Neural progenitor cell (in vitro differentiated cells): ENCODE measurements at regions not wholly inside any gene's neighbourhood (a gene's known extent, or its start where the extent isn't known, plus 50 kb on each side); places are given as distances from the start of the nearest gene placed in this dataset.

ENCODE experiments used
- DNase-seq: peaks from one replicate; pipeline ENCODE4 v3.0.0-alpha.2; 2016; ENCODE audit warnings: low spot score
- H2AFZ ChIP-seq: fragments of 200-600 bp; sonication (generic); replicated peaks from 2 replicates; pipeline ENCODE4 v1.6.1; 2016; ENCODE audit warnings: antibody characterized with exemption
- H3F3A ChIP-seq: fragments of 200-600 bp; sonication (generic); 2 replicates; pipeline ENCODE4 v1.6.1; 2016; ENCODE audit warnings: antibody characterized with exemption, low read depth
- H3K27ac ChIP-seq: fragments of 200-600 bp; sonication (generic); 2 replicates; pipeline ENCODE4 v1.5.1; 2016; ENCODE audit warnings: mild to moderate bottlenecking
- H3K27me3 ChIP-seq: fragments of 200-600 bp; sonication (generic); 2 replicates; pipeline ENCODE4 v1.6.1; 2016; ENCODE audit warnings: mild to moderate bottlenecking, moderate library complexity
- H3K36me3 ChIP-seq: fragments of 200-600 bp; sonication (generic); 2 replicates; pipeline ENCODE4 v1.5.1; 2016
- H3K4me1 ChIP-seq: fragments of 200-600 bp; sonication (generic); 2 replicates; pipeline ENCODE4 v1.6.1; 2016; ENCODE audit warnings: mixed run types
- H3K4me2 ChIP-seq: fragments of 200-600 bp; sonication (generic); 2 replicates; pipeline ENCODE4 v1.6.1; 2016
- H3K4me3 ChIP-seq: fragments of 200-600 bp; sonication (generic); 2 replicates; pipeline ENCODE4 v1.5.1; 2016
- H3K79me2 ChIP-seq: fragments of 200-600 bp; sonication (generic); 2 replicates; pipeline ENCODE4 v1.6.1; 2016; ENCODE audit warnings: low read depth
- H3K9ac ChIP-seq: fragments of 200-600 bp; sonication (generic); 2 replicates; pipeline ENCODE4 v1.6.1; 2016
- H3K9me3 ChIP-seq: fragments of 200-600 bp; sonication (generic); 2 replicates; pipeline ENCODE4 v1.5.1; 2016; ENCODE audit warnings: low read depth
- H4K20me1 ChIP-seq: fragments of 200-600 bp; sonication (generic); 2 replicates; pipeline ENCODE4 v1.6.1; 2016; ENCODE audit warnings: low read depth
- H3K27ac Mint-ChIP-seq: 3 replicates; pipeline ENCODE4 v1.8.0; 2021; ENCODE audit warnings: mixed read lengths
- H3K27me3 Mint-ChIP-seq: 2 replicates; pipeline ENCODE4 v1.8.0; 2022; ENCODE audit warnings: low read depth, mild to moderate bottlenecking, inconsistent platforms, moderate library complexity, mixed read lengths; ENCODE audit not compliant: insufficient read depth
- H3K36me3 Mint-ChIP-seq: 3 replicates; pipeline ENCODE4 v1.8.0; 2021; ENCODE audit warnings: mixed read lengths
- H3K4me1 Mint-ChIP-seq: 3 replicates; pipeline ENCODE4 v1.8.0; 2021; ENCODE audit warnings: mixed read lengths
- H3K4me3 Mint-ChIP-seq: 3 replicates; pipeline ENCODE4 v1.8.0; 2021; ENCODE audit warnings: mild to moderate bottlenecking, moderate library complexity, mixed read lengths
- H3K9me3 Mint-ChIP-seq: 3 replicates; pipeline ENCODE4 v1.8.0; 2020; ENCODE audit warnings: mixed read lengths
- EZH2 ChIP-seq: fragments of 200-600 bp; sonication (generic); IDR thresholded peaks from 2 replicates; pipeline ENCODE4 v1.6.1; 2017; ENCODE audit warnings: antibody characterized with exemption, mild to moderate bottlenecking, moderate library complexity
- EZH2phosphoT487 ChIP-seq: fragments of 200-600 bp; sonication (generic); IDR thresholded peaks from 2 replicates; pipeline ENCODE4 v1.6.1; 2017; ENCODE audit warnings: antibody characterized with exemption
- TF ChIP-seq, protein P1 (sequence below): fragments of 200-600 bp; sonication (generic); IDR thresholded peaks from 2 replicates; pipeline ENCODE4 v1.5.1; 2017; ENCODE audit warnings: antibody characterized with exemption, mild to moderate bottlenecking

- no peak overlapping the region for H3K27ac ChIP-seq
Measured at GRCh38 chr4:171022824-171023230, 790.4 kb upstream of the GALNTL6 start.

DNA sequence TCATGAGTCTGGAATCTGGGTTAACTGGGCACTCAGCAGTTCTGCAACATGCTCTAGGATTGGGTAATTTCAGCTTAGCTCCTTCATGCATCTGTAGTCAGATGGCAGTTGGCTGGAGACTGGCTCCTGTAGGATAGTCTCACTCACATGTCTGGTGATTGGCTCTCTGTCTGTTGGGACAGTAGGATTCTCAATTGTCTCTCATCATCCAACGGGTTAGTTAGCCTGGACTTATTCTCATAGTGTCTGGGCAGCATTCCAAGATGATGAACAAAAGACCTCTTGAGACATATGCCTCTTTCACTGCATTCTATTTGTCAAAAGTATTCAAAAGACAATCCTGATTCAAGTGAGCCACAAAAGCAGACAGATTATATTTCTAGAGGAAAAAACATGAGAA lies 795.6 kb upstream of the GALNTL6 start:
- Mint-ChIP-seq H3K4me3 (no peak overlapping the region), H3K36me3 (no peaks in the 10 kb centered on the region), H3K27ac (no peak overlapping the region), H3K27me3 (no peaks in the 10 kb centered on the region), H3K4me1 (no peaks in the 10 kb centered on the region), H3K9me3 (no peaks in the 10 kb centered on the region)
- Histone ChIP-seq H3K4me2 (no peak overlapping the region), H3F3A (no peaks in the 10 kb centered on the region), H3K9ac (no peak overlapping the region), H3K9me3 (no peaks in the 10 kb centered on the region), H2AFZ (no peak overlapping the region), H3K27ac (no peak overlapping the region), H3K27me3 (no peaks in the 10 kb centered on the region), H3K36me3 (no peaks in the 10 kb centered on the region), H3K4me3 (no peak overlapping the region), H3K79me2 (no peaks in the 10 kb centered on the region), H4K20me1 (no peaks in the 10 kb centered on the region), H3K4me1 (peaks cover 5% of the 10 kb centered on the region)
- no peak for DNase-seq
- TF ChIP-seq EZH2: no peak
- no peak for TF ChIP-seq EZH2phosphoT487
- TF ChIP-seq, protein P1, sequence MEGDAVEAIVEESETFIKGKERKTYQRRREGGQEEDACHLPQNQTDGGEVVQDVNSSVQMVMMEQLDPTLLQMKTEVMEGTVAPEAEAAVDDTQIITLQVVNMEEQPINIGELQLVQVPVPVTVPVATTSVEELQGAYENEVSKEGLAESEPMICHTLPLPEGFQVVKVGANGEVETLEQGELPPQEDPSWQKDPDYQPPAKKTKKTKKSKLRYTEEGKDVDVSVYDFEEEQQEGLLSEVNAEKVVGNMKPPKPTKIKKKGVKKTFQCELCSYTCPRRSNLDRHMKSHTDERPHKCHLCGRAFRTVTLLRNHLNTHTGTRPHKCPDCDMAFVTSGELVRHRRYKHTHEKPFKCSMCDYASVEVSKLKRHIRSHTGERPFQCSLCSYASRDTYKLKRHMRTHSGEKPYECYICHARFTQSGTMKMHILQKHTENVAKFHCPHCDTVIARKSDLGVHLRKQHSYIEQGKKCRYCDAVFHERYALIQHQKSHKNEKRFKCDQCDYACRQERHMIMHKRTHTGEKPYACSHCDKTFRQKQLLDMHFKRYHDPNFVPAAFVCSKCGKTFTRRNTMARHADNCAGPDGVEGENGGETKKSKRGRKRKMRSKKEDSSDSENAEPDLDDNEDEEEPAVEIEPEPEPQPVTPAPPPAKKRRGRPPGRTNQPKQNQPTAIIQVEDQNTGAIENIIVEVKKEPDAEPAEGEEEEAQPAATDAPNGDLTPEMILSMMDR: no peak

More at GRCh38 chr4:171022824-171023230, 790.4 kb upstream of the GALNTL6 start:
- H3K27me3 Mint-ChIP-seq: no peaks in the 10 kb centered on the region
- Histone ChIP-seq H3K9ac (no peak overlapping the region), H3K27me3 (no peaks in the 10 kb centered on the region), H3K4me2 (no peak overlapping the region), H3K79me2 (no peaks in the 10 kb centered on the region), H3F3A (no peaks in the 10 kb centered on the region), H3K4me1 (peaks cover 5% of the 10 kb centered on the region), H2AFZ (no peak overlapping the region), H3K9me3 (no peaks in the 10 kb centered on the region), H3K36me3 (no peaks in the 10 kb centered on the region), H3K4me3 (no peak overlapping the region), H4K20me1 (no peaks in the 10 kb centered on the region)
- no peaks in the 10 kb centered on the region for H3K9me3 Mint-ChIP-seq
- DNase-seq: no peak
- no peak overlapping the region for H3K4me3 Mint-ChIP-seq
- no peaks in the 10 kb centered on the region for H3K4me1 Mint-ChIP-seq
- H3K27ac Mint-ChIP-seq: no peak overlapping the region
- H3K36me3 Mint-ChIP-seq: no peaks in the 10 kb centered on the region
- TF ChIP-seq, protein P1: no peak
- no peak for TF ChIP-seq EZH2
- no peak for TF ChIP-seq EZH2phosphoT487

GRCh38 chr4:171016145-171016544 lies 797.1 kb upstream of the GALNTL6 start:
- Histone ChIP-seq H3K4me1 (no peaks in the 10 kb centered on the region), H3K36me3 (no peaks in the 10 kb centered on the region), H3K9me3 (no peaks in the 10 kb centered on the region), H3K79me2 (no peaks in the 10 kb centered on the region), H3K9ac (no peak overlapping the region), H3K4me3 (no peak overlapping the region), H3K4me2 (no peak overlapping the region), H4K20me1 (no peaks in the 10 kb centered on the region), H2AFZ (no peak overlapping the region), H3F3A (no peaks in the 10 kb centered on the region), H3K27me3 (no peaks in the 10 kb centered on the region), H3K27ac (no peak overlapping the region)
- Mint-ChIP-seq H3K36me3 (no peaks in the 10 kb centered on the region), H3K4me1 (no peaks in the 10 kb centered on the region), H3K27ac (no peak overlapping the region), H3K27me3 (no peaks in the 10 kb centered on the region), H3K4me3 (no peak overlapping the region), H3K9me3 (no peaks in the 10 kb centered on the region)
- no peak for DNase-seq
- TF ChIP-seq EZH2 (no peak), EZH2phosphoT487 (no peak)
- TF ChIP-seq, protein P1: no peak

- Mint-ChIP-seq H3K9me3 (no peaks in the 10 kb centered on the region), H3K27ac (no peak overlapping the region), H3K4me3 (no peak overlapping the region), H3K27me3 (no peaks in the 10 kb centered on the region), H3K4me1 (no peaks in the 10 kb centered on the region), H3K36me3 (no peaks in the 10 kb centered on the region)
- TF ChIP-seq EZH2phosphoT487: no peak
- TF ChIP-seq EZH2: no peak
- TF ChIP-seq, protein P1: no peak
- H3K9ac ChIP-seq: no peak overlapping the region
- no peaks in the 10 kb centered on the region for H3K79me2 ChIP-seq
- H3K4me2 ChIP-seq: no peak overlapping the region
- no peaks in the 10 kb centered on the region for H4K20me1 ChIP-seq
- H2AFZ ChIP-seq: no peak overlapping the region
- no peaks in the 10 kb centered on the region for H3F3A ChIP-seq
- DNase-seq: no peak
- no peak overlapping the region for H3K4me3 ChIP-seq
- no peaks in the 10 kb centered on the region for H3K4me1 ChIP-seq
- H3K27me3 ChIP-seq: no peaks in the 10 kb centered on the region
- no peak overlapping the region for H3K27ac ChIP-seq
- no peaks in the 10 kb centered on the region for H3K36me3 ChIP-seq
- H3K9me3 ChIP-seq: no peaks in the 10 kb centered on the region
Measured at GRCh38 chr4:171015441-171015840, 797.8 kb upstream of the GALNTL6 start.
